ENCODE measurements at regions not wholly inside any gene's neighbourhood (a gene's known extent, or its start where the extent isn't known, plus 50 kb on each side); places are given as distances from the start of the nearest gene placed in this dataset.

DNA sequence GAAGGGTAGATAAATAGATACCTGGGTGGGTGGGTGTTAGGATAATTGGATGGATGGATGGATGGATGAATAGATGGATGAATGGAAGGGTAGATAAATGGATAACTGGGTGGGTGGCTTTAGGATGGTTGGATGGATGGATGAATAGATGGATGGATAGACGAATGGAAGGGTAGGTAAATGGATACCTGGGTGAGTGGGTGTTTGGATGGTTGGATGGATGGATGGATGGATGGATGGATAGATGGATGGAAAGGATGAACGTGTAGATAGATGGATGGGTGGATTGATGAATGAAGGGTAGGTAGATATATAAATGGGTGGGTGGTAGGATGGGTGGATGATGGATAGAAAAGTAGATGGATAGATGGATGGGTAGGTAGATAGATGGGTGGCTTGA, 59.8 kb upstream of the RXRA start:
- Histone ChIP-seq H3K36me3 (no peaks in the 10 kb centered on the region), H3K4me1 (no peaks in the 10 kb centered on the region), H3K9me3 (no peaks in the 10 kb centered on the region), H3K27ac (no peak overlapping the region), H3K4me3 (no peak overlapping the region), H3K27me3 (no peaks in the 10 kb centered on the region)
- intact Hi-C loops (cut with DNase I): no loop called here
- TF ChIP-seq CTCF (IDR thresholded peaks at IDR 0.05): no peak
- no peak for DNase-seq (ENCODE audit: low spot score in 2 of 2)

- no peak for TF ChIP-seq CTCF (IDR thresholded peaks at IDR 0.05)
- Histone ChIP-seq H3K4me1 (no peaks in the 10 kb centered on the region), H3K27me3 (no peaks in the 10 kb centered on the region), H3K36me3 (no peaks in the 10 kb centered on the region), H3K9me3 (no peaks in the 10 kb centered on the region), H3K27ac (no peak overlapping the region), H3K4me3 (no peak overlapping the region)
- intact Hi-C loops (cut with DNase I): no loop called here
- no peak for DNase-seq (ENCODE audit: low spot score in 2 of 2)
Measured at GRCh38 chr9:134267305-134267880, 58.9 kb upstream of the RXRA start.

GRCh38 chr9:134267881-134268724, 58.2 kb upstream of the RXRA start:
- H3K4me3 ChIP-seq: no peak overlapping the region
- H3K27ac ChIP-seq: no peak overlapping the region
- intact Hi-C loops (cut with DNase I): no loop called here
- H3K36me3 ChIP-seq: no peaks in the 10 kb centered on the region
- no peaks in the 10 kb centered on the region for H3K9me3 ChIP-seq
- no peaks in the 10 kb centered on the region for H3K27me3 ChIP-seq
- no peaks in the 10 kb centered on the region for H3K4me1 ChIP-seq
- DNase-seq (ENCODE audit: low spot score in 2 of 2): no peak
- TF ChIP-seq CTCF (IDR thresholded peaks at IDR 0.05): no peak

DNA sequence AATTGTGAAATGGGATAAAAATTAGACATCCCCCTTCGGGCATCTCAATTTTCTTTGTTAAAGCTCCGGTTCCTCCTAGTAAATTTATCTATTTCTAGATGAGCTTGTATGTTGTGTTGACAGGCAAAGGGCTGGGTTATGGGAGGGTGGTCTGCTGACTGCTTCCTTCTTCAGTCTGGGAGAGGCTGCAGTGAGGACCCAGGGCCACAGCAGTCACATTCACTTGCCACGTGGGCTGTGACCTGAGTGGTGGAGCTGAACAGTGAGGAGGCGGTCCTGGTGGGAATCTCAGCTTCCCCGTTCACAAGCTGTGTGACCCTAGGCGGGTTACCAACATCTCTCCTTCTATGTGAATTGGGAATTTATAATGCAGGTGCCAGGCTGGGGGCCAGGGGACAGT, 57.5 kb upstream of the RXRA start:
- Histone ChIP-seq H3K27me3 (no peaks in the 10 kb centered on the region), H3K4me3 (no peak overlapping the region), H3K9me3 (no peaks in the 10 kb centered on the region), H3K4me1 (no peaks in the 10 kb centered on the region), H3K27ac (no peak overlapping the region), H3K36me3 (no peaks in the 10 kb centered on the region)
- intact Hi-C loops (cut with DNase I): no loop called here
- DNase-seq (ENCODE audit: low spot score in 2 of 2): no peak
- TF ChIP-seq CTCF (IDR thresholded peaks at IDR 0.05): no peak

DNA sequence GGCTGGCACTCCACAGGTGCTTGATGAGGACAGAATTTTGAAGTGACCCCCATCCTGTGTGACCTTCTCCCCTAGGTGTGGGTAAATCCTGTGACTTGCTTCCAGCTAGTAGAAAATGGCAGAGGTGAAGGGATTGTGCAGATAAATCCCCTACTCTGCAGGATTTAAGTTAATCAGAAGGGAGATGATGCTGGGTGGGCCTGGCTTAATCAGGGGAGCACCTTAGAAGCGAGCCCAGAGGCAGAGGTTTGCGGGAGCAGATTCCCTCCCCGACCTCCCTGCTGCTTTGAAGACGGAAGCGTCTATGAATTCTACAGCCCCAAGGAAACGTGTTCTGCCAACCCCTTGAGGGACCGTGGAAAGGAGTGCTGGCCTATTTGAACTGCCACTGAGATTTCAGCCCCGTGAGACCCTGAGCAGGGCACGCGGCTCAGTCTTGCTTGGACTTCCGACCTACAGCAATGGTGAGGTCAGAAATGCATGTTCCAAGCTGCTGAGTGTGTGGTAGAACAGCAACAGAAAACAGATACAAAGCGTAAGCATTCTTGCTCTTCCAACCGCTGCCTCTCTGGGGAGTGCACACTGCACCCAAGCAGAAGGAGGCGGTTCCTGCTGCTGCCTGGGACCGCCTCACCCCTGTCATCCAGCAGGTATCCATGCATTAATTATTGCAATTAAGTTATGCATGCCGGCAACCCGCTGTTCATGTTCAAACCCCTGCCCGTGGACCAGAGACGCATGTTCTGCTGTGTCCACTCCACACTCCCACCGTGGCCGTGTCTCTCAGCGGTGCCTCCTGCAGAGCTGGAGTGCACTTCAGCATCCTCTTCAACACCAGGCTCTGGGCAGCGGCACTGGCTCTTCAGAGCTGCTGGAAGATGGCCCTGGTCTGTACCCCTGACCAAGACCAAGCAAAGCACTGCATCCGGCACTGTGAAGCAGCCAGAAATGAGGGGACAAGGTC, 54.6 kb upstream of the RXRA start:
- no peak overlapping the region for H3K4me3 ChIP-seq
- DNase-seq (ENCODE audit: low spot score in 2 of 2): no peak
- H3K4me1 ChIP-seq: no peaks in the 10 kb centered on the region
- H3K9me3 ChIP-seq: no peaks in the 10 kb centered on the region
- H3K27me3 ChIP-seq: no peaks in the 10 kb centered on the region
- no peak overlapping the region for H3K27ac ChIP-seq
- intact Hi-C loops (cut with DNase I): no loop called here
- TF ChIP-seq CTCF (IDR thresholded peaks at IDR 0.05): no peak
- no peaks in the 10 kb centered on the region for H3K36me3 ChIP-seq
